GM19467 (cell line): ENCODE measurements at regions not wholly inside any gene's neighbourhood (a gene's known extent, or its start where the extent isn't known, plus 50 kb on each side); places are given as distances from the start of the nearest gene placed in this dataset.
"Not testable (repeated sequence)": the region's sequence is repeated elsewhere in the genome, so short reads cannot be mapped to it uniquely, and the experiment has no call there.

ENCODE experiments used
- ATAC-seq: cut with Tn5 transposase; IDR thresholded peaks from one replicate; pipeline ENCODE4 v1.9.1; 2021; ENCODE audit warnings: mild to moderate bottlenecking, moderate library complexity; ENCODE audit not compliant: unreplicated experiment

DNA sequence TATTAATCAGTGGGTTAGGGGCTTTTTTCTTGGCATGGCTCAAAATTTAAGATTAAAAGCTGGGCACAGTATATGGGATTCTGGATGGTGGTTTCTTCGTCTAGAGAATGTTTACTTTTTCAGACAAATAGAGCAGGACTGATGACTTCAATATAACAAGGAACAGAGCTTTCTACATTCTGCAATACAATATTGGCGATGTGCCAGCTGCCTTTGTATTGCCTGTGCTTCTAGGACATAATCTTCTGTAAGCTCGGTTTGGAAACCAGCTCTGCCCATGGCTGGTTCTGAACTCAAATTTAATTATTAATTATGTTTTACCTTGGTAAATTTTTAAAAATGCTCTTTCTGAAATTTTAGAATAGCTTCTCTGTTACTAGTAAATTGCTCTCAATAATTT lies 139.1 kb upstream of the TRPC4 start:
- ATAC-seq, result no peak

DNA sequence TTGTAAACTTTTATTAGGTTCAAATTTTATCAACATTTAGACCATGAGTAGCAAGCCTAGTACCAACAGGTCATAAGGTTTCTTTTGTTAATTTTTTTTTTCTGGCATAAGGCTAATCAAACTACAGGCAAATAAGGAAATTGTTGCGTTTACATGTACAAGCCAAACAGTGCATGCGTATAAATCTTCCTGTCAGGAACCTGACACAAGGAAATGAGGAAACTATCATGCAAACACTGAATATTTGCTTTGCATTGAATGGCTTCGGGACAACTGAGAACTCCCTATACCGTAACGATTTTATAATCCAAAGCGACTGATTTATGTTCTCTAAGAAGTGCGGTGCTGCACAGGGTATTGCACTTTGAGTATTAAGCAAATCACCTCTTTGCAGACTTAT lies 133.0 kb upstream of the TRPC4 start:
- ATAC-seq, result no peak

DNA sequence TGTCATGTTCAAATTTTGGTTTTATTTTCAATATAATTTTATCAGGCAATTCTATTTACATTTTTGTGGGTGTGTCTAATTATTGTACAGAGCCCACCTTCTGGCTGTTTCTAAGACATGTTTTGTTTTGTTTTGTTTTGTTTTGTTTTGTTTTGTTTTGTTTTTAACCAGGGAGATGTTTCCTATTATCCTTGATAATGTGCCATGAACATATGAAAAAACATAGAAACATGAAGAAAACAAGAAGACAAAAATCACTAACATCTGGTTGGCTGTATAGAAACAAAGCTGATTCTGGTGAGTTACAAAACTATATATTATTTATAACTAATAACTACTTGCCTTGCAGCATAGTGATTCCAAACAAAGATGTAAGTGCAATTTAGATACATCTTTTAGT lies 128.1 kb upstream of the TRPC4 start:
- no peak for ATAC-seq

DNA sequence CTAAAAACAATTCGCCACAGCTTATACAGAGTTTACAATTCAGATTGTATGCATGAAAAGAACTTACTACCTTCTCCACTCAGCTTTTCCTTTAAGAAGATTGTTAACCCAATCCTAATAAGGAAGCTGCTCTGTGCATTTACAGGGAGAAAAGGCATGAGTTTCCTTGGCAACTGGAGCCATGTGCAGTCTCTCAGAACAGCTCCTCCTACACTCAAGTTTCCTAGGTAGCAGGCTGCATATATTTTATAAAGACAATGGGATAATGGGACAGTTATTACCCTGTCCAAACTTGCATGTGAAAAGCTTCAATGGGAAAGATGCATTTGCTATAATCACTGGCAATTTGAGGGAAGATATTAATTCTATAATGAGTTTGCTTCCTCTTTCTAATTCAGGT lies 125.5 kb upstream of the TRPC4 start:
- ATAC-seq, result no peak

DNA sequence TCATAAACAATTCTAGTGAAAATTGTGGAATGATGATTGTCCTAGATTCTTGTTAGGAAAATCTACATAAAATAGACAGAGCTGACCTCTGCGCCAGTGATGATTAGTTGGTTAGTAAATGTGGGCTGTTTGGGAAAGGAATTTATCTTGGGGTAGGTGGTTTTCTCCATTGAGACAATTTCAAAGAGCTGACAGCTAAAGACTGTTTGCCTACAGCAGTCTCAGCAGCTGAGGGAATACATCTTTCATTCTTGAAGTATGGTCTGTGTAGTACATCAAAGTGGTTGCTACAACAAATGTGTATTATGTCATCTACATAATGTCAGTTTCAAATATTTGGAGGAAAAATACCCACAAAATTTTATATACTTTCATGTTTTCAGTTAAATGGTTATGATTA lies 117.2 kb upstream of the TRPC4 start:
- ATAC-seq, result no peak

DNA sequence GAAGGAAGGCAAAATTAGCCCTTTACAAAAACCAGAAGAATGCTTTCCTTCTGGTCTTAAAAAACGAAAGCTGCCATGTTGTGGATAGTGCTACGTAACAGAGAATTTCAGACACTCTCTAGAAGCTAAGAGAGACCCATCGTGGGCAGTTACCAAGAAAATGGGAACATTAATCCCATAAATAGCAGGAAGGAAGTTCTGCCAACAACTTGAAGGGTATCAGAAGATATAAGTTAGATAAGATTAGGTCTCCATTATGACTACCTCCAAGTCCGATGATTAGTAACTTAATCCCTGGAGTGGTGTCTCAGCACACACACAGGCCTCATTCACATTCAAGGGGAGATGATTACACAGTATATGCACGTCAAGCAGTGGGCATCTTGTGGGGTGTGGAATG lies 115.7 kb upstream of the TRPC4 start:
- no peak for ATAC-seq

DNA sequence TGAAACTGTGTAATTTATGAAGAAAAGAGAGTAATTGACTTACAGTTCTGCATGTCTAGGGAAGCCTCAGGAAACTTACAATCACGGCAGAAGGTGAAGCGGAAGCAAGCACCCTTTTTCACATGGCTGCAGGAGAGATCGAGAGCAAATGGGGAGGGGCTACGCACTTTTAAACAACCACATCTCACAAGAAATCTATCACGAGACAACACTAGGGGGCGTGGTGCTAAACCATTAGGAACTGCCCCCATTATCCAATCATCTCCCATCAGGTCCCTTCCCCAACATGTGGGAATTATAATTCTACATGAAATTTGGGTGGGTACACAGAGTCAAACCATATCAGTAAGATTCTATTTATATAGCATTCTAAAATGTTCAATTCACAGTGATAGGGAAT lies 114.8 kb upstream of the TRPC4 start:
- no peak for ATAC-seq

DNA sequence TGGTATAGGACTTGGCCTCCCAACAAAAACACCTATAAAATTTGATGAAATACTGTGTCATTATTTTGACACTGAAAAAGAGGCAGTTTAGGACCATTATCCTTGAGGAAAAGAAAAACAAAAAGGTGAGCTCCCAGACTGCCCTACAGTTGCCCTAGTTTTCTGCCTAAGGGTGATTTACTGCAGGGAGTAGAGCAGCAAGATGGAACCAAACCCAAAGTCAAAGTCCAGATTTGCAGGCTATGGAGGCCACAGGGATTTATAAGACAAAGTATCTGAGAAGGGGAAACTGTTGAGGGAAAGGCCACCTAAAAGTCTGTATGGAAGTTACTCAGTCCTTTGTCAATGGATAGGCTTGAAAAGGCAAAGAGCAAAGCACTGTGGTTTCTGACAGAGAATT lies 112.4 kb upstream of the TRPC4 start:
- no peak for ATAC-seq

DNA sequence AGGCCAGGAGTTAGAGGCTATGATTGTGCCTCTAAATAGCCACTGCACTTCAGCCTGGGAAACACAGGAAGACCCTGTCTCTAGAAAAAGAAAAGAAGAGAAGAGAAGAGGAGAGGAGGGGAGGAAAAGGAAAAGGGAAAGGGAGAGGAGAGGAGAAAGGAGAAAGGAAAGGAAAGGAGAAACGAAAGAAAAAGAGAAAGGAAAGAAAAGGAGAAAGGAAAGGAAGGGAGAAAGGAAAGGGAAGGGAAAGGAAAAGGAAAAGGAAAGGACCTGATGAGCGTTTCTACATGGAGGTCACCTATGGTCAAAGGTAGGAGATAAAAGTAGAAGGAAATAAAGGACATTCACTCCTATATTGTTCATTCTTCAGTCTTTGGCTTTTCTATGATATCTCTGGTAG lies 109.1 kb upstream of the TRPC4 start:
- ATAC-seq, result no peak

DNA sequence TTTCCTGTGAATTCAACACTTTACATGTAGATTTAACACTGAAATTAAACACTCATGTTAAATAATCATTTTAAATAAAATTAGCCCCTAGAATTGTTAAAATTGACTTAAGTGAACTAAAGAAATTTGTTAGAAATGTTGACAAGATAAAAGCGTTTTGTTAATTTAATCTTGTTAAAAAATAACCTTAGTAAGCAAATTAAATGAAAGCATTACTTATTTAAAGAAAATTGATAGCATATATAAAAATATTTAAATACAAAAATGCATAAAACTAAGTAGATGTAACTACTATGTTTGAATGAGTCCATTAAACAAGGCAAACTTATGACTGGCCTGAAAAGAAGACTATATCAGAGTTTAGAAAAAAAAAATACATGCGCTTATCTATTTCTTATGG lies 99.0 kb upstream of the TRPC4 start:
- ATAC-seq, result no peak

DNA sequence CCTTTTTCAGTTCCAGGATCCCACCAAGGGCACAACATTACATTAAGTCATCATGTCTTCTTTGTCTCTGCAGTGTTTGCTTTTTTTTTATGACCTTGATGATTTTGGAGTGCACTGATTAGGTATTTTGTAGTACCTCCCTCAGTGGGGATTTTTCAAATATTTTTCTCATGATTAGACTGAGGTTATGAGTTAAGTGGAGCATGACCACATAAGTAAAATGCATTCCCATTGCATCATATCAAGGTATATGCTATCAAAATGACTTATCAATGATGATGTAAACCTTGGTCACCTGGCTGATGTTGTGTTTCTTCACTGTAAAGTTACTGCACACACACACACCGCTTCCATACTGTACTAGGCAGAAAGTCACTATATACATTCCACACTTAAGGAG lies 96.7 kb upstream of the TRPC4 start:
- no peak for ATAC-seq

DNA sequence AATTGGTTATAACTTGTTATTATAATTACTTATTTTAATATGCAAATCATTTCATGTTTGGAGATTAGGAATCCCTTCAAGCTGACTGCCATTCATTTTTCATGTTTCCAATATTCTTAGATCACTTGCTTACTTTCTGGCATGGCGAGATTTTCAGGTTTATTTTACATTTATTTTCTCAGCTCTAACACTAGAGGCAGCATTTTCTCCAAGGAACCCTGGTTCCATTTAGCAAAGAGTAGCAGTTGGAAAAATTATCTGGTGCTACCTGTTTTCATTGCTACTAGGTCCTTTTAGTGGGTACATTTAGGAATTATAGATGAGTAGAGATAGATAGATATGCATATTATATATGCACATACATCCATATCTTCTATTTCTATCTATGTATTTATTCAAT lies 90.9 kb upstream of the TRPC4 start:
- ATAC-seq, result no peak

DNA sequence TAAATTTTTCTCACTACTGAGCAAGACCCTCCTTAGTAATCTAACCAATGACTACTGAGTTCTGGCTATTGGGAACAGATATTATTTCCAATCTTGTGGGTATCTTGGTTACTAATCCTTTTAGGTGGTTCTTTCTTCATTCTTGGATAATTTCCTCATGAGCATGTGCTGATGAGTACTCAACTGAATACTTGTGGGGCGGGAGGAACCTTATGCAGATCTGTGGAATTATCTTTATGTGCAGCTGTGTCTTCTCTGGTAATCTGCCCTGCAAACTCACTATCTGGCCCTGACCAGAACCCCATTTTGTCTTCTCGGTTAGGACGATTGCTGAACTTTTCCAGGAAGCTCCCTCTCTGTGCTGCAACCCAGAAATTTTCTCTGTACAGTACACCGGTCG lies 89.7 kb upstream of the TRPC4 start:
- ATAC-seq, result no peak

DNA sequence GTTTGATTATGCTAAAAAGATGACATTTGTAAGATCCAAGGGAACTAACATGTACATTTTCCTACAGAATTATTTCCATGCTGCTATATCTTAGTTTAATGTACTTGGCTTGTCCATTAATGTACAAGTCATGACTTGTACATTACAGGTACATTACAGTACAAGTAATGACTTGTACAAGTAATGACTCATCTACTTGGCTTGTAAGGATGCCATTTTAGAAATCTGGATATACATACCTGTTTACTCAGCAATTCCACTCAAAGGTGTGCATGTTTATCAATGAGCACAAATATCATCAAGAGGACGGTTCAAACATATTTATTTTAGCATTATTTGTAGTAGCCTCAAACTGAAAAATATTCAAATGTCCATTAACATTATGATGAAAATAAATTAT lies 87.0 kb upstream of the TRPC4 start:
- ATAC-seq, result no peak

DNA sequence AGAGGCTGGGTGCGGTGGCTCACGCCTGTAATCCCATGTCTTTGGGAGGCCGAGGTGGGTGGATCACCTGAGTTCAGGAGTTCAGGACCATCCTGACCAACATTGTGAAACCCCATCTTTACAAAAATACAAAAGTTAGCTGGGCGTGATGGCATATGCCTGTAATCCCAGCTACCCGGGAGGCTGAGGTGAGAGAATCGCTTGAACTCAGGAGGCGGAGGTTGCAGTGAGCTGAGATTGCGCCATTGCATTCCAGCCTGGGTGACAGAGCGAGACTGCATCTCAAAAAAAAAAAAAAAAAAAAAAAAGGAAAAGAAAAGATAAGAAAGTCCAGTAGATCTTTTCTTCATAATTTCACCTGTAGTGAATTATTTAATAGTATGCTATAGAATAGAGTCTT lies 85.0 kb upstream of the TRPC4 start:
- ATAC-seq, result not testable (repeated sequence)

DNA sequence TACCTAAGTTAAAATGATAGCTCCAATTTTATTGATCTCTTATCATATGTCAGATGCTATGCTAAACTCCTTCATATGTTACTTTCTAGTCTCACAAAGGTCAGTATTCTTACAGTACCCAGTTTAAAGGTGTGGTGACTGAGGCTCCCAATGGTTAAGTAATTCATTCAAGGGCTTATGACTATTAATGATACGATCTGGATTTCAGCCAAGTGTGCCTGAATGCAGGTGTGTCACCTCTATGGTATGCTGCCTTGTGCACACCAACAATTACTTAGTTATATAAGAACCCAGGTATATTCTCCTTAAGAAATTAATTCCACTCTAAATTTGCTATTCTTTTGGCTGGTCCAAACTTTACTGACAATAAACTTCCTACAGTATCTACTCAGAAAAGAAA lies 84.6 kb upstream of the TRPC4 start:
- ATAC-seq, result no peak

DNA sequence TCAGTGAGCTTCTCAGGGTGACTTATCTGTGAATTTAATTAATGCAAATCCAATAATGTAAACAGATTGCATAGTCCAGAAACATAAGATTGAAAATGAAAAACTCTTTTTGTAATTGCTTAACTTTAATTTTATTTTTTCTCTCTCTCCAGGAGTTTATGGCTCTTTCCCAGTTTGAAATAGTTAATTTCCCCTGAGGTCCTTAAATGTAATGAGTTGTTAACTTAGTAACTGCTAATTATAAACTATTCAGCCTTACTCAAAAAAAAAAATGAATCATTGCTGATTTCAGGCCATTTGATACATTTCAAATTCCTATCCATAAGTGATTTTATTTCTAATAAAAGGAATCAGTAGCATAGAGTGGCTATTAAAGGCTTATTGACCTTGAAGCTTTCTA lies 84.1 kb upstream of the TRPC4 start:
- no peak for ATAC-seq

DNA sequence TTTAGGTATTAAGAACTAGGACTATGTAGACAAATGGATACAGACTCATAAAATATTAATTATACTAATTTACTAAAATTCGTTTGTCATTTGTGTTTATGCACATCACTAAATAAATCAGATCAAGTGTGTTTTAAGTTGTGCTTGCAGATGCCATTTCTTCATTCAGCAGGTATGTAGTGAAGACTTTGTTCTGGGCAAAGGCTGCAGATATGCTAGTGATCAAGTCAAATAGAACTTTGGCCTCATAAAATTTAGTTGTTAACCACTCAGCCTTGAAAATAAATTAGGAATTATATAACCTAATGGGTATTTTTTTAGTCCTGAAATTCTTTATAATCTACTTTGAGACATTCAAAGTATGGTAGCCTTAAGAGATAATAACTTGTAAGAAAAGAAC lies 80.4 kb upstream of the TRPC4 start:
- ATAC-seq, result no peak

DNA sequence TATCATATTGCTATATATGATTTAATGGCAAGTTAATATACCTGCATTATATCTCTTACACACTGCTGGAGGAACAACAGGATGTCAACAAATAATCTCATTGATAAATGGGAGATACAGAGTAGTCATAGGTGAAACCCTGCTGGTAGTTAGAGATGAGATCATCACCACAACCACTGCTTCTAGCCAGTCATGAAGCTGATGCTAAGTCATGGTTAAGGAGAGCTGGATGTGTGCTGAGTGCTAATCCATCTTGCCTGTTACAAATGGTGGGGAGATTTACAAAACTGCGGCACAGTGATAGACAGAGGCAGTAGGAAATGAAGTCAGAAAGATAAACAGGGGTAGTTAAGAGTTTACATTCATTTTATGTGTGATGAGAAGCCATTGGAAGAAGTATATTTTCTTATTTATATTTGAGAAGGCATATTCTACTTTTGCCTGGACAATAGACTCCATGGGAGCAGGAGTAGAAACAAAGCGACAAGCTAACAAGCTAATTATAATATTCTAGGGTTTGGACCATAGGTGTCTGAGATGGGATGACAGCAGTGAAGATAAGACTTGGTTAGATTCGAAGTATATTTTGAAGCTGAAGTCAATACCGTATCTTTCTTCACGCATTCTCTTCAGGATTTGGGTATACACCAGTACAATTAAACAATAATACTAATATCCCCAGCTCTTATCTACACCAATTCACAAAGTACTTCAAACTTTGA lies 78.0 kb upstream of the TRPC4 start:
- ATAC-seq, result no peak

DNA sequence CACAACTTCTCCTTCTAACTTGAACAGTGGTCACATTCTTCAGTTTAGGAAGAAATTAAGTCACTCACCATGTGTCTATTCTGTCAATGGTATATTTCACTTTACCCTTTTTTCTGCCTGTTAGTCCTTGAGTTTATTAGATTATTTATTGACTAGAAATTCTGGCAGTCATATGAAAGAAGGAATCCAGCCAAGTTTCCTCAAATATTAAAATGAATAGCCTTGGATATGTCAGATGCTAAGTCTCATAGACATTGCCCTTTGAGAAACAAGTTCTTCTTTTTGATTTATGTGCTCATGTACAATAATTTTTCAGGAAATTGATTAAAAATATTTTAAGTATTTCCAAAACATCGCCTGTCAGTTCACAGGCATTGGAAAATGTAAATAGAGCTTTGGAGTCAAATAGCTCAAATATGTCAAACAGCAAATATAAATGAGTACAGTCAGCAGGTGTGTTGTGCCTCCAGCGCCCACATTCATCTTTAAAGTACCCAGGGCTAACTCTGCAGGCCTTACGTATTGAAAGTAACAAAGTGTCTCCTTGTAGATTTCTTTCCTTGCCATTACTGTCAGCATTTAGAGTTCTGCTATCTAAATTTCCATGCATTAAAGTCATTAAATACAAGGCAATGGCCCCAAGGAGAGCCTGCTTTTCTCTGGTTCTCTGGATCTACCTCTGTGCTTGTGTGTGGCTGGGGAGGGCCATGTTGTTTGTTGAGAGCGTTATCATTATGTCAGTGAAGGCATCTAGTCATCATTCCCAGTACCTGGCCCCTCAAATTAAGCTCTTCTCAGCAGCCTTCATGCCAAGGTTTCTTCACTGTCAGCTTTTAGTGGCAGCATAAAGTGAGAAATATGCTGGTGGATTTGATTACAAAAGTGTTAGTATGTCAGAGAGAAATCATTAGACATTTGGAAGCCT lies 76.3 kb upstream of the TRPC4 start:
- ATAC-seq, result no peak

DNA sequence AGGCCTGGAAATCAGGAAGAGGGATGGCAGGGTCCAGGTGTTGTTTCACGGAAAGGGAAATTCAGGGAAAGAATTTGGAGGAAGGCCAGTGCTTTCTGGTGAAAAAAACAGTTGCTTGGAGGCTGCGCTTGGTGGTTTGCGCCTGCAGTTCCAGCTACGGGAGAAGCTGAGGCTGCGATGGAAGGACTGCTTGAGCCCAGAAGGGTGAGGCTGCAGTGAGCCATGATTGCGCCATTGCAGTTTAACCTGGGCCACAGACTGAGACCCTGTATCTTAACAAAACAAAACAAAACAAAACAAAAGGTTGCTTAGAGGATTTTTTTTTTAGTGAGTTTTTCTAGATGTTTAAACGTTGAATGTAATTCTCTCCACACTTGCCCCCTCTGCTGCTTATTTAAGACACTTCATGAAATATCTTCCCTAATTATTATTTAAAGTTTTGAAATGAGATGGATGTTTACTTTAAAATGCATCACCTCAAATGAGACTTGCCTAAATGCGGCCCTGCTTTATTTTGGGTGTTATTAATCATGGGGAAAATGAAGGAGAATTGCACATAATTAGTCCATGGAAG lies 75.4 kb upstream of the TRPC4 start:
- ATAC-seq, result no peak
